NCI-H128 (cell line): ENCODE measurements at regions not wholly inside any gene's neighbourhood (a gene's known extent, or its start where the extent isn't known, plus 50 kb on each side); places are given as distances from the start of the nearest gene placed in this dataset.

Experiments used
- DNase-seq: peaks from one replicate; lab custom pipeline; 2025; ENCODE audit not compliant: unreplicated experiment; lab: John Stamatoyannopoulos, UW

GRCh38 chr4:123092586-123092985 is 170.2 kb upstream of the NUDT6 start:
- no peak for DNase-seq

GRCh38 chr4:123093236-123093635 is 170.8 kb upstream of the NUDT6 start:
- DNase-seq, result no peak

GRCh38 chr4:123096038-123096437 is 173.6 kb upstream of the NUDT6 start:
- no peak for DNase-seq

- no peak for DNase-seq
Measured at GRCh38 chr4:123102897-123103471, 180.6 kb upstream of the NUDT6 start.

GRCh38 chr4:123104310-123105025 is 182.1 kb upstream of the NUDT6 start:
- DNase-seq, result no peak

GRCh38 chr4:123105026-123105420 is 182.6 kb upstream of the NUDT6 start:
- DNase-seq, result no peak

DNA sequence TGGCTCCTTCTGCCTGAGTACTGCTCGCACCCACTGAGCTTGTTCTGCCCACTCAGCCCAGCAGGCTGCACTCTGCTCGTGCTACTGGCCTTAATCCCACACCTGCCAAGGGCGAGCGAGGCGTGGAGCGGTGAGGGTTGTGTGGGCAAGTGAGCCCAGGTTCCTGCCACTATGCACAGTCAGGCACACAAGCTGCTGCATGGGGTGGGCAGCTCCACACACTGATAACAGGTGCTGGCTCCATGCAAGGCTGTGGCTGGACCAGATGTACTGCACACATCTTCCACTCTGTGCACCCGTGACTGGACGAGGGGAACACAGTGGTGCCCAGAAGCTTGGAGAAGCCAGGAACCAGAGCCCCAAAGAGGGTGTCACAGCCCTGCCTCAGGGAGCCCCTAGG is 184.3 kb upstream of the NUDT6 start:
- DNase-seq, result no peak

DNA sequence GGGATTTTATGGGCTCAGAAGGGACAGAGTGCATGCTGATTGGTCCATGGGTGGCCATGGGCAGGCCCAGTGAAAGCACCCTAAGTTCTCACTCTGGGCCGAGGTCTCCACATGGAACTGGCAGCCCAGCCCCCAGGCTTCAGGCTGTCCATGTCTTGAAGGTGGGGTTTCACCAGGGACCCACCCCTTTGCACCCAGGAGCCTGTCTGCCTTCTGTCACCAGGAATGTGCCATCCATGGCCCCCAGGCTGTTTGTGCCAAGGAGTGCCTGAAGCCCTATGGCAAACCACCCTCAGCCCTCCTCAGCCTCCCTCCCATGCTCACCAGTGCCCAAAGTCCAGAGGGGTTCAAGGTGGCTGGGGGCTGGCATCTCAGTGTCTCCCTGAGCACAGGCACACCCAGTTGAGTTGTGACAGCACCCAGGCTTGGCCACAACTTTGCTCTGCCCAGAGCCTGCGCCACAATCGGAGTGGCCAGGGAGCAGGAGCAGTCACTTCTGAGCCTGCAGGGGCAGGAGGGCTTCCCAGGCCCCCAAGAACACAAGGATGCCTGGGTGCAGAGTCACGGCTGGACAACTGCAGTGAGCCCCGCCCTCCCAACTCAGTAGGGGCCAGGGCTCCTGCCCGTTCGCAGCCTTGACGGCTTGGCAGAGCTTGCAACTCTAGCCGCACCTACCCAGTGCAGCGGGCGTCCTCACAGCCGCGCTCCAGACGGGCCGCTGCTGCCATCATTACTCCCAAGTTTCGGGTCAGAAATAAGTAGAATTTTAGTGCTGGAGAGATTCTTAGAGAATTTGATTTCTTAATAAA is 185.3 kb upstream of the NUDT6 start:
- DNase-seq, result no peak

DNA sequence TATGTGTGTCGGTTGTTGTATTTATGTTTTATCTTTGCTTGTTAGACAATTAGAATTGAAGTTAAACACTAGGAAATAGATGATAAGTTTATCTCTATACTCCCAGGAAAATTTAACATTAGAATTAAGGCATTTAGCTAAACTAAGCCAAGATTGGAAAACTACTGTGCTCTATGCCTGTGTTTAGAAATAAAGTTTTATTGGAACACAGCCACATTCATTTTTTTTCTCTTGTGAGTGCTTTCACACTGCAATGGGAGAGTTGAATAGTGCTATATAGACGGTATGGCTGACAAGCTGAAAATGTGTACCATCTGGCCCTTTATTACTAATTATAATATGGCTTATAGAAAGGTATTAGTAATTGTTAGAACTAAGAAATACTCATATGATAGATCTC is 186.7 kb upstream of the NUDT6 start:
- DNase-seq, result no peak

GRCh38 chr4:123110147-123110546 is 187.8 kb upstream of the NUDT6 start:
- DNase-seq, result no peak

DNA sequence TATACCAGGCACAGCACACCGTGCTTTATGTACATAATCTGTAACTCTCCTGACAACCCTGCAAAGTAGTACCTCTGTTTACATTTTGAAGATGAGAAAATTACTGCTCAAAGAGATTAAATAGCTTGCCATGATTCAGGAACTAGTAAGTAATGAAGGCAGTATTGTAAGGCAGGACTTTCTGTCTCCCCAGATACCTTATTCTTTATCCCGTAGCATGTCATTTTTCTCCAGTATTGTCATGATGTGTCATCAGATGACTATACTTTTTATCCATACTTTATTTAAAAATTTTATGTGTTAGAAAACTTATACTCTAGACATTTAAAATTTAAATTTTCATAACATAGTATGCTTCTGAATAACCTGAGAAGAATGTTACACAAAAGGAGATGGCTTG is 188.3 kb upstream of the NUDT6 start:
- DNase-seq, result no peak

- no peak for DNase-seq
Measured at GRCh38 chr4:123113155-123113554, 190.8 kb upstream of the NUDT6 start.

DNA sequence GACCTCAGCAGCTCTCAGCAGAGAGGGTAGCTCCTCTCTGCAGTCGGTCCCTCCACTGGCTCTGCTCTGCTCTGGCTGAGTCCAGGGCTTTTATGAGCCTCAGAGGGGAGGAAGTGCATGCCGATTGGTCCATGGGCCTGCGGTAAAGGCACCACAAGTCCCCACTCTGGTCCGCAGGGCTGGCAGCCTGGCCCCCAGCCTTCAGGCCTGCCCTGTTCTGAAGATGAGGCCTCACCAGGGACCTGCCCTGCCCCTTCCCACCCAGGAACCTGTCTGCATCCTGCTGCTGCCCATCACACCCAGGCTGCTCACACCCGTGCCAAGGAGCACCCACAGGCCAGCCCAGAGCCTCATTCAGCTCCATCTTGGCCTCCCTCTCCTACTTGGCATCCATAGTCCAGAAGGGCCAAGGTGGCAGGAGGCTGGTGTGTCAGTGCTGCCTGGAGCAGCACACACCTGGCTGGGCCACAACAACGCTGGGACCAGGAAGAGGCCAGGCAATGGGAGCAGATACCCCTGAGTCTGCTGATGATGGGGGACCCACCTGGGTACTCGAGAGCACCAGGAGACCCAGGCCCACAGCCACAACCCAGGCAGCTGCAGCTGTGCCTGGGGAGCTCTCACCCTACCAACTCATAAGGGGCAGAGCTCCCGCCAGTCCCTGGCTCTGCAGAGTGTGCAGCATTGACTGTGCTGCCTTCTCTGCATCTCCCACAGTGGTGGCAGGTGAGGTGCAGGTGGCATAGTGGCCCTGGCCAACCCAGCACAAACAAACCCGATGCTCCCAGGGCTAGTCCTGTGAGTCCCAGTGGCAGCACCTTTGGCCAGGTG is 191.9 kb upstream of the NUDT6 start:
- no peak for DNase-seq

GRCh38 chr4:123114915-123115756 is 192.7 kb upstream of the NUDT6 start:
- no peak for DNase-seq

- DNase-seq, result no peak
Measured at GRCh38 chr4:123116412-123116811, 194.0 kb upstream of the NUDT6 start.

DNA sequence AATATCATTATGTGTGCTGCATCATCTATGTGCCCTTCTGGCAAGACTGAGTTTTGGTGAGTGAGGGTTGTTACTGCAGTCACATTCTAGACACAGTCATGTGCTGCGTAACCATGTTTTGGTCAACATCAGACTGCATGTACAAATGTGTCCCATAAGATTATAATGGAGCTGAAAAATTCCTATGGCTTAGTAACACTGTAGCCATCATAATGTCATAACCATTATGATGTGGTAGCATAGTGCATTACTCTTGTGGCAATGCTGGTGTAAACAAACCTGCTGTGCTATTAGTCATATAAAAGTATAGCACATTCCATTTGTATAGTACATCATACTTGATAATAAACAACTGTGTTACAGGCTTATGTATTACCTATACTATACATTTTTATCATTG is 198.1 kb upstream of the NUDT6 start:
- no peak for DNase-seq

DNA sequence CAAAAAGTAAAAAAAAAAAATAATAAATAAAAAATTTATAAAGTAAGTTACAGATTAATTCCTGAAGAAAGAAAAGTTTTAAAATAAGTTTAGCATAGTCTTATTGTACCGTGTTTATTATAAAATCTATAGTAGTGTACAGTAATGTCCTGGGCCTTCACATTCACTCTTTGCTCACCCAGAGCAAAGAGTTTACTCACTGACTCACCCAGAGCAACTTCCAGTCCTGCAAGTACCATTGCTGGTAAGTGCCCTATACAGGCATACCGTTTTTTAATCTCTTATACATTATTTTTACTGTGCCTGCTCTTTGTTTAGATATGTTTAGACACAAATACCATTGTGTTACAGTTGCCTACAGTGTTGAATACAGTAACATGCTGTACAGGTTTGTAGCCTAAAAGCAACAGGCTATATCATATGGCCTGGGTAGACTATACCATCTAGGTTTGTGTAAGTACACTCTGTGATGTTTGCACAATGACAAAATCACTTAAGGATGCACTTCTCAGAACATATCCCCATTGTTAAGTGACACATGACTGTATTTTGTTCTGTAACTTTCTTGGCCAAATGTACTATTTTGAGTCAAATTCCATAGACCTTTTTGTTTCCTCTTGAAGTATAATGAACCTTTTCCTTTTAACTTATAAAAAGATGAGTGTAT is 199.0 kb upstream of the NUDT6 start:
- DNase-seq, result no peak

DNA sequence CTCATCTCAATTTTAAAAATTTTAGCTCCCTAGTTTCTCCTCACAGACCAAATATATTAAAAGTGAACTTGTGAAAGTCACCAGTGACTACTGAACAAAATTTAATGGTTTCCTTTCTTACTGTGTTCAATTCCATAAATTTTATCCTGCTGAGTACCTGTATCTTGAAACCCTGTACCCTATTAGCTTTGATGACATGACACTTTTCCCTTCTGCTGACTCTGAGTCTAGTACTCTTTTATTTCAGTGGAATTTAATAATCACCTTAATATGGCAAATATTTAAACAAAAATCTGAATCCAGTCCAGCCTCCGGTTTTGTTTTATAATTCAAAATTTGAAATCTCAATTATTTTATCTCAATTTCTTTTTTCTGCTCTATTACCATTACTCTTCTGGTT is 203.1 kb upstream of the NUDT6 start:
- no peak for DNase-seq

GRCh38 chr4:123127218-123127617 is 204.8 kb upstream of the NUDT6 start:
- DNase-seq, result no peak

- DNase-seq, result no peak
Measured at GRCh38 chr4:123127875-123128274, 205.5 kb upstream of the NUDT6 start.
